HCT116 (cell line): ENCODE measurements at regions not wholly inside any gene's neighbourhood (a gene's known extent, or its start where the extent isn't known, plus 50 kb on each side); places are given as distances from the start of the nearest gene placed in this dataset.

Experiments used
- ATAC-seq: fragments of 200-7000 bp; cut with Tn5 transposase; 2 replicates; pipeline ENCODE4 v1.9.1; 2020; ENCODE audit warnings: mild to moderate bottlenecking, moderate library complexity
- BruUV-seq: library from RNA; stranded (reverse); fragments of 400-500 nt; replicated peaks from 2 replicates; lab custom pipeline; 2021; lab: Mats Ljungman, UMichigan
- CTCF ChIA-PET: fragments of 300-600 bp; sonication (Branson Sonifier 250); formaldehyde crosslinking; loops from one replicate; lab custom pipeline; 2021; ENCODE audit warnings: antibody characterized with exemption; lab: Charles Lee
- POLR2A ChIA-PET: fragments of 300-600, 350-600 bp; sonication (Branson Sonifier 250); formaldehyde crosslinking; loops from one replicate; lab custom pipeline; 2021; ENCODE audit warnings: antibody characterized with exemption; lab: Charles Lee
- RAD21 ChIA-PET, 2 experiments: fragments of 300-600 bp; sonication (Branson Sonifier 250); formaldehyde crosslinking; loops; one replicate each; lab custom pipeline; 2023; ENCODE audit warnings: low total read pairs in 2 of 2; ENCODE audit not compliant: uncharacterized antibody in 2 of 2, unreplicated experiment in 2 of 2, low non-redundant PET in 1 of 2; lab: Charles Lee
- DNase-seq: peaks from one replicate; pipeline ENCODE4 v3.0.0-alpha.2; 2010; ENCODE audit warnings: low read depth, low spot score
- H2AFZ ChIP-seq: fragments of 200-600 bp; shearing (Covaris generic), sonication (generic); 2 replicates; pipeline ENCODE4 v1.6.1; 2017; ENCODE audit warnings: low read depth, mixed run types, mixed read lengths, antibody characterized with exemption, low read length; ENCODE audit not compliant: poor library complexity, severe bottlenecking
- H3K27ac ChIP-seq: 2 replicates; pipeline ENCODE4 v1.5.1; 2012; ENCODE audit warnings: low read depth, low read length
- H3K27me3 ChIP-seq: fragments of 200-600 bp; sonication (generic); 2 replicates; pipeline ENCODE4 v1.6.1; 2016; ENCODE audit warnings: mixed run types, low read length, mixed read lengths; ENCODE audit not compliant: insufficient read depth
- H3K36me3 ChIP-seq, 2 experiments: fragments of 200-500 bp in 1 of 2; fragments of 200-600 bp in 1 of 2; sonication (Bioruptor generic) in 1 of 2; sonication (generic) in 1 of 2; 2 replicates each; pipeline versions ENCODE4 v1.5.1 to v1.6.1; 2014 to 2016; ENCODE audit warnings: low read length in 2 of 2, inconsistent platforms in 1 of 2, mixed read lengths in 1 of 2, mixed run types in 1 of 2; ENCODE audit not compliant: insufficient read depth in 2 of 2, control insufficient read depth in 1 of 2
- H3K4me1 ChIP-seq, 2 experiments: fragments of 200-600 bp in 1 of 2; sonication (generic) in 1 of 2; 2 replicates each; pipeline versions ENCODE4 v1.5.1 to v1.6.1; 2012 to 2017; ENCODE audit warnings: low read length in 2 of 2, inconsistent platforms in 1 of 2, mild to moderate bottlenecking in 1 of 2, mixed read lengths in 1 of 2, mixed run types in 1 of 2, moderate library complexity in 1 of 2; ENCODE audit not compliant: insufficient read depth in 2 of 2, control insufficient read depth in 1 of 2
- H3K4me2 ChIP-seq: fragments of 200-600 bp; sonication (generic); 2 replicates; pipeline ENCODE4 v1.6.1; 2017; ENCODE audit warnings: mixed run types, low read length, mixed read lengths
- H3K4me3 ChIP-seq, 2 experiments: fragments of 200-600 bp in 1 of 2; sonication (generic) in 1 of 2; replicated peaks in 1 of 2; 2 replicates each; pipeline ENCODE4 v1.5.1; 2011 to 2016; ENCODE audit warnings: low read length in 2 of 2, control low read depth in 1 of 2, low read depth in 1 of 2, mild to moderate bottlenecking in 1 of 2, mixed read lengths in 1 of 2, mixed run types in 1 of 2
- H3K79me2 ChIP-seq: fragments of 200-600 bp; sonication (generic); 2 replicates; pipeline ENCODE4 v1.6.1; 2017; ENCODE audit warnings: mild to moderate bottlenecking, mixed run types, low read length, moderate library complexity, mixed read lengths; ENCODE audit not compliant: insufficient read depth
- H3K9ac ChIP-seq: fragments of 200-600 bp; sonication (generic); 2 replicates; pipeline ENCODE4 v1.6.1; 2016; ENCODE audit warnings: low read length, mixed read lengths
- H3K9me2 ChIP-seq: fragments of 200-600 bp; sonication (generic), shearing (Covaris generic); 2 replicates; pipeline ENCODE4 v1.6.1; 2017; ENCODE audit warnings: mixed run types, mild to moderate bottlenecking, moderate library complexity; ENCODE audit not compliant: insufficient read depth
- H3K9me3 ChIP-seq, 2 experiments: fragments of 200-500 bp in 1 of 2; fragments of 200-600 bp in 1 of 2; sonication (Bioruptor generic) in 1 of 2; sonication (generic) in 1 of 2; 2 replicates each; pipeline ENCODE4 v1.6.1; 2014 to 2017; ENCODE audit warnings: low read length in 2 of 2, mixed read lengths in 2 of 2, inconsistent platforms in 1 of 2, low read depth in 1 of 2, mild to moderate bottlenecking in 1 of 2, mixed run types in 1 of 2, moderate library complexity in 1 of 2; ENCODE audit not compliant: control insufficient read depth in 1 of 2, insufficient read depth in 1 of 2
- H4K20me1 ChIP-seq: fragments of 200-600 bp; sonication (generic), shearing (Covaris generic); 2 replicates; pipeline ENCODE4 v1.6.1; 2017; ENCODE audit warnings: mixed run types, mild to moderate bottlenecking, moderate library complexity; ENCODE audit not compliant: insufficient read depth
- CTCF ChIP-seq, 3 experiments: fragments of 200-600 bp in 1 of 3; sonication (generic) in 1 of 3; IDR thresholded peaks in 2 of 3; conservative IDR thresholded peaks in 1 of 3; 2 replicates each; pipeline ENCODE4 v1.5.1; 2012 to 2017; ENCODE audit warnings: low read depth in 2 of 3, low read length in 2 of 3, antibody characterized with exemption in 1 of 3, borderline replicate concordance in 1 of 3, control low read depth in 1 of 3, mild to moderate bottlenecking in 1 of 3, mixed read lengths in 1 of 3, mixed run types in 1 of 3, moderate library complexity in 1 of 3; ENCODE audit not compliant: insufficient read depth in 1 of 3
- EGR1 ChIP-seq: IDR thresholded peaks from 2 replicates; pipeline ENCODE4 v1.6.1; 2012; ENCODE audit warnings: low read depth
- EZH2 ChIP-seq: fragments of 200-600 bp; sonication (generic); IDR thresholded peaks from 2 replicates; pipeline ENCODE4 v1.6.1; 2017; ENCODE audit warnings: antibody characterized with exemption, mixed run types
- EZH2phosphoT487 ChIP-seq: fragments of 200-600 bp; IDR thresholded peaks from 2 replicates; pipeline ENCODE4 v1.6.1; 2018; ENCODE audit warnings: antibody characterized with exemption, borderline replicate concordance
- POLR2A ChIP-seq: IDR thresholded peaks from 2 replicates; pipeline ENCODE4 v1.7.0; 2011; ENCODE audit warnings: borderline replicate concordance; ENCODE audit not compliant: insufficient read depth, insufficient read length; ENCODE audit errors: extremely low read depth
- POLR2AphosphoS5 ChIP-seq: IDR thresholded peaks from 2 replicates; pipeline ENCODE4 v1.6.1; 2011; ENCODE audit warnings: mild to moderate bottlenecking, low read depth, low read length, moderate library complexity
- SIN3A ChIP-seq: IDR thresholded peaks from 2 replicates; pipeline ENCODE4 v1.6.1; 2012; ENCODE audit warnings: low read depth
- SRF ChIP-seq: IDR thresholded peaks from 2 replicates; pipeline ENCODE4 v1.6.1; 2012; ENCODE audit warnings: low read depth
- TCF7L2 ChIP-seq: IDR thresholded peaks from 2 replicates; pipeline ENCODE4 v1.7.0; 2011; ENCODE audit warnings: borderline replicate concordance, inconsistent platforms; ENCODE audit not compliant: insufficient read depth, insufficient read length; ENCODE audit errors: extremely low read depth
- YY1 ChIP-seq: IDR thresholded peaks from 2 replicates; pipeline ENCODE4 v1.6.1; 2011; ENCODE audit warnings: low read length, low read depth, moderate library complexity, mild to moderate bottlenecking; ENCODE audit not compliant: insufficient replicate concordance; ENCODE audit errors: extremely low read depth
- ZNF274 ChIP-seq: fragments of 200-500 bp; sonication (Bioruptor generic); IDR thresholded peaks from 2 replicates; pipeline ENCODE4 v1.6.1; 2014; ENCODE audit warnings: mild to moderate bottlenecking, low read depth, low read length, inconsistent platforms
- intact Hi-C: fragments of 100-400 bp; cut with micrococcal nuclease; formaldehyde crosslinking; loops from 2 replicates; pipeline ENCODE4 v1.10.0; 2022
- TF ChIP-seq, protein P1 (sequence below): IDR thresholded peaks from 2 replicates; pipeline ENCODE4 v1.6.1; 2011; ENCODE audit warnings: mild to moderate bottlenecking, low read length, moderate library complexity; ENCODE audit not compliant: insufficient replicate concordance; ENCODE audit errors: extremely low read depth
- TF ChIP-seq, protein P2 (sequence below): IDR thresholded peaks from 2 replicates; pipeline ENCODE4 v1.6.1; 2012

DNA sequence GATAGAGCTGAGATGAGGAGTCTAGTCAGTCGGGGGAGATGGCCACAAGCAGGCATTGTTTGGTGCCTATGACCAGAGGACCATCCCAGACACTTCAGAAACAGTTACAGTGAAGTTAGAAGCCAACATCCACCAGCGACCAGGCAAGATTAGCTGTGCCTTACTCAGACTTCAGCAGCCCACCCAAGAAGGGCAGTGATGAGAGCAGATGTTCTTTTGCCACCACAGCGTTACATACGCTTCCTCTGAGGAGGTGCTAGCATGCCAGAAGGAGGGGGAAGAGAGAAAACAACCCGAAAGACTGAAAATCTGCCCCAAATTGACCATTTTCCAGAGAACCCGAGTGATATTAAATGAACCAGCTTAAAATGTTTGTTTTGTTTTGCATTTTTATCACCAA, 186.8 kb downstream of the PRL start:
- intact Hi-C loops, result no loop called here
- Histone ChIP-seq H3K4me3 (no peak overlapping the region), H4K20me1 (no peaks in the 10 kb centered on the region), H3K4me1 (peaks cover 0 to 5% of the 10 kb centered on the region in 2 experiments; a peak in 1 of 4 replicates), H2AFZ (no peak overlapping the region), H3K9me2 (no peaks in the 10 kb centered on the region), H3K9me3 (no peaks in the 10 kb centered on the region), H3K4me2 (no peak overlapping the region), H3K27me3 (no peaks in the 10 kb centered on the region), H3K36me3 (no peaks in the 10 kb centered on the region), H3K79me2 (no peaks in the 10 kb centered on the region), H3K9ac (no peak overlapping the region), H3K27ac (no peak overlapping the region)
- ATAC-seq, result no peak
- DNase-seq, result no peak
- RAD21 ChIA-PET, result no interaction called here
- CTCF ChIA-PET, result no interaction called here
- POLR2A ChIA-PET, result no interaction called here
- BruUV-seq, result no TSS peak
- TF ChIP-seq ZNF274 (no peak), EZH2phosphoT487 (no peak), POLR2A (no peak), EZH2 (no peak), TCF7L2 (no peak), SRF (no peak), EGR1 (no peak), POLR2AphosphoS5 (no peak), CTCF (IDR thresholded peaks at IDR 0.05 in 2 of 3, conservative IDR thresholded peaks at IDR 0.05 in 1 of 3; ENCODE audit: borderline replicate concordance in 1 of 3, insufficient read depth in 1 of 3, low read depth in 2 of 3, low read length in 2 of 3) (no peak), YY1 (no peak), SIN3A (no peak)
- TF ChIP-seq, protein P1, sequence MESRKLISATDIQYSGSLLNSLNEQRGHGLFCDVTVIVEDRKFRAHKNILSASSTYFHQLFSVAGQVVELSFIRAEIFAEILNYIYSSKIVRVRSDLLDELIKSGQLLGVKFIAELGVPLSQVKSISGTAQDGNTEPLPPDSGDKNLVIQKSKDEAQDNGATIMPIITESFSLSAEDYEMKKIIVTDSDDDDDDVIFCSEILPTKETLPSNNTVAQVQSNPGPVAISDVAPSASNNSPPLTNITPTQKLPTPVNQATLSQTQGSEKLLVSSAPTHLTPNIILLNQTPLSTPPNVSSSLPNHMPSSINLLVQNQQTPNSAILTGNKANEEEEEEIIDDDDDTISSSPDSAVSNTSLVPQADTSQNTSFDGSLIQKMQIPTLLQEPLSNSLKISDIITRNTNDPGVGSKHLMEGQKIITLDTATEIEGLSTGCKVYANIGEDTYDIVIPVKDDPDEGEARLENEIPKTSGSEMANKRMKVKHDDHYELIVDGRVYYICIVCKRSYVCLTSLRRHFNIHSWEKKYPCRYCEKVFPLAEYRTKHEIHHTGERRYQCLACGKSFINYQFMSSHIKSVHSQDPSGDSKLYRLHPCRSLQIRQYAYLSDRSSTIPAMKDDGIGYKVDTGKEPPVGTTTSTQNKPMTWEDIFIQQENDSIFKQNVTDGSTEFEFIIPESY, result no peak
- TF ChIP-seq, protein P2, sequence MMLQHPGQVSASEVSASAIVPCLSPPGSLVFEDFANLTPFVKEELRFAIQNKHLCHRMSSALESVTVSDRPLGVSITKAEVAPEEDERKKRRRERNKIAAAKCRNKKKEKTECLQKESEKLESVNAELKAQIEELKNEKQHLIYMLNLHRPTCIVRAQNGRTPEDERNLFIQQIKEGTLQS, result no peak
